Neutrophil (primary cell): ENCODE measurements at regions not wholly inside any gene's neighbourhood (a gene's known extent, or its start where the extent isn't known, plus 50 kb on each side); places are given as distances from the start of the nearest gene placed in this dataset.

Experiments used
- H3K27ac ChIP-seq: fragments of 200-600 bp; sonication (generic); 2 replicates; pipeline ENCODE4 v1.5.1; 2016; ENCODE audit warnings: mild to moderate bottlenecking, moderate library complexity
- H3K27me3 ChIP-seq: fragments of 200-600 bp; sonication (generic); 2 replicates; pipeline ENCODE4 v1.6.0; 2016; ENCODE audit warnings: mild to moderate bottlenecking
- H3K36me3 ChIP-seq: fragments of 200-600 bp; sonication (generic); 2 replicates; pipeline ENCODE4 v1.5.1; 2017
- H3K4me1 ChIP-seq, 2 experiments: fragments of 200-600 bp in 1 of 2; sonication (generic) in 1 of 2; 1 replicate in 1 of 2; 2 replicates in 1 of 2; pipeline versions ENCODE4 v1.5.1 to v1.6.1; 2013 to 2016; ENCODE audit warnings: low read depth in 1 of 2, low read length in 1 of 2, mild to moderate bottlenecking in 1 of 2, moderate library complexity in 1 of 2; ENCODE audit not compliant: control insufficient read depth in 1 of 2, insufficient read depth in 1 of 2
- H3K4me3 ChIP-seq, 2 experiments: fragments of 200-600 bp in 1 of 2; sonication (generic) in 1 of 2; 1 replicate in 1 of 2; 2 replicates in 1 of 2; pipeline ENCODE4 v1.5.1; 2013 to 2016; ENCODE audit warnings: low read depth in 1 of 2, low read length in 1 of 2, mild to moderate bottlenecking in 1 of 2, moderate library complexity in 1 of 2
- H3K9me3 ChIP-seq: fragments of 200-600 bp; sonication (generic); 2 replicates; pipeline ENCODE4 v1.5.1; 2016
- CTCF ChIP-seq: fragments of 200-600 bp; sonication (generic); IDR thresholded peaks from 2 replicates; pipeline ENCODE4 v1.5.1; 2016; ENCODE audit warnings: antibody characterized with exemption

GRCh38 chr7:35512716-35513115 lies 182.2 kb downstream of the HERPUD2 start:
- no peak for TF ChIP-seq CTCF
- H3K36me3 ChIP-seq = no peaks in the 10 kb centered on the region
- H3K4me1 ChIP-seq = no peaks in the 10 kb centered on the region
- no peaks in the 10 kb centered on the region for H3K9me3 ChIP-seq
- no peak overlapping the region for H3K27ac ChIP-seq
- H3K4me3 ChIP-seq = no peak overlapping the region
- H3K27me3 ChIP-seq = peaks cover 23% of the 10 kb centered on the region

- no peaks in the 10 kb centered on the region for H3K4me1 ChIP-seq
- H3K36me3 ChIP-seq = no peaks in the 10 kb centered on the region
- H3K27ac ChIP-seq = no peak overlapping the region
- TF ChIP-seq CTCF = no peak
- H3K9me3 ChIP-seq = no peaks in the 10 kb centered on the region
- peaks cover 15% of the 10 kb centered on the region for H3K27me3 ChIP-seq
- H3K4me3 ChIP-seq = no peak overlapping the region
Observed at GRCh38 chr7:35508623-35509400, 186.1 kb downstream of the HERPUD2 start.

GRCh38 chr7:35505066-35505465 lies 189.9 kb downstream of the HERPUD2 start:
- Histone ChIP-seq H3K9me3 (no peaks in the 10 kb centered on the region), H3K27ac (no peak overlapping the region), H3K4me1 (no peaks in the 10 kb centered on the region), H3K36me3 (no peaks in the 10 kb centered on the region), H3K4me3 (no peak overlapping the region), H3K27me3 (no peaks in the 10 kb centered on the region)
- TF ChIP-seq CTCF = no peak

GRCh38 chr7:35504365-35504764 lies 190.6 kb downstream of the HERPUD2 start:
- H3K4me3 ChIP-seq = no peak overlapping the region
- H3K27me3 ChIP-seq = no peaks in the 10 kb centered on the region
- no peaks in the 10 kb centered on the region for H3K4me1 ChIP-seq
- H3K27ac ChIP-seq = no peak overlapping the region
- no peaks in the 10 kb centered on the region for H3K9me3 ChIP-seq
- no peak for TF ChIP-seq CTCF
- no peaks in the 10 kb centered on the region for H3K36me3 ChIP-seq

- Histone ChIP-seq H3K9me3 (no peaks in the 10 kb centered on the region), H3K27me3 (peaks cover 7% of the 10 kb centered on the region), H3K4me1 (no peaks in the 10 kb centered on the region), H3K36me3 (no peaks in the 10 kb centered on the region), H3K27ac (no peak overlapping the region), H3K4me3 (no peak overlapping the region)
- no peak for TF ChIP-seq CTCF
Observed at GRCh38 chr7:35501681-35502080, 193.3 kb downstream of the HERPUD2 start.
